G401 (cell line): ENCODE measurements at regions not wholly inside any gene's neighbourhood (a gene's known extent, or its start where the extent isn't known, plus 50 kb on each side); places are given as distances from the start of the nearest gene placed in this dataset.
"Not testable (repeated sequence)": the region's sequence is repeated elsewhere in the genome, so short reads cannot be mapped to it uniquely, and the experiment has no call there.

Source experiments
- DNase-seq: peaks from one replicate; pipeline ENCODE4 v3.0.0-alpha.2; 2015; ENCODE audit warnings: low spot score
- in situ Hi-C: cut with HindIII; loops from 2 replicates; pipeline ENCODE4 v1.10.0; 2016; ENCODE audit warnings: low sequenced_read_pairs, mixed read lengths

DNA sequence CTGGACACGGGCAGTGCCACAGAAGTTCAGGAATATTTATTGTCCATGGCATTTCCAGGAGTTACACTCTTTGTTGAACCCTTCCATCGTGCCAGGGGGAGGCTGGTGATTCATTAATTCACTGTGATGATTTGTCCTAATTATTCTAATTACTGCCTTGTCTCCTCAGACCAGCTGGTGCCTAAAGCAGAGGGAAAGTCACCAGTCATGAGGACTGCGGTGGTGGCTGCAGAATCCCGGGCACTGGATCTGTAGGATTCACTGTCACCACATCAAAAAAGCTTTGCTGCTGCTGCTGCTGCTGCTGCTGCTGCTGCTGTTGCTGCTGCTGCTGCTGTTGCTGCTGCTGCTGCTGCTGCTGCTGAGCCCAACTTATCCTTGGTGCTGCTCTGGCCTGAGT, 908.2 kb downstream of the TSN start:
- in situ Hi-C loops = no loop called here
- DNase-seq = no peak

DNA sequence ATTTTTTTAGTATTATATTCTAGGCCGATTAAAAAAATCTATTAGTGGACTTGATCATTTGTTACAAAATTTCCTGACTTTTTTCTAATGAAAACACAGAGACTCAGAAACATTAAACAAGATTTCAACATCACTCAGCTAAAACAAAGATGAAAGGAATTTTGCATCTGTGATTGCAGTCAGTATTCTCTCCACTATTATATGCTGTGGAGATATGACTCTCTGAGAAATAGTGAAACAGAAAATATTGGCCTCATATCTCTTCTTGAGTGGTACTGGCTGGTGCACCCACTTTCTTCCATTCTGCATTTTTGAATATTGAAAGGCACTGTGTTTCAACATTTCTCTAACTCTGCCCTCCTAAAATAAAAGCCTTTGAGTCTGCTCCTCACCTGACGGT, 914.2 kb downstream of the TSN start:
- in situ Hi-C loops = no loop called here
- DNase-seq = no peak

DNA sequence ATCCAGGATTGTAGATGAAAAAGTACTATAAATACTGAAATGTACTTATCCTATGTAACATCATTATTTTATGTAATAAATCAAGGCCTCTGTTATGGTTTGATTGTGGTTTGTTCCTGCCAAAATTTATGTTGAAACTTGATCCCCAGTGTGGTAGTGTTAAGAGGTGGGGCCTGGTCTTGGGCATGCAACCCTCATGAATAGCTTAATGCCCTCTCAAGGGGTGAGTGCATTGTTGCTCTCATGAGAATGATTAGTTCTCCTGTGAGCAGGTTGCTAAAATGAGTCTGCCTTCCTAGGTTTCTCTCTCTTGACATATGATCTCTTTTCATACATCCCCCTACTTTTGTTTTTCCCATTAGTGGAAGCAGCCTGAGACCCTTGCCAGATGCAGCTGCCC, 915.4 kb downstream of the TSN start:
- in situ Hi-C loops = no loop called here
- no peak for DNase-seq

DNA sequence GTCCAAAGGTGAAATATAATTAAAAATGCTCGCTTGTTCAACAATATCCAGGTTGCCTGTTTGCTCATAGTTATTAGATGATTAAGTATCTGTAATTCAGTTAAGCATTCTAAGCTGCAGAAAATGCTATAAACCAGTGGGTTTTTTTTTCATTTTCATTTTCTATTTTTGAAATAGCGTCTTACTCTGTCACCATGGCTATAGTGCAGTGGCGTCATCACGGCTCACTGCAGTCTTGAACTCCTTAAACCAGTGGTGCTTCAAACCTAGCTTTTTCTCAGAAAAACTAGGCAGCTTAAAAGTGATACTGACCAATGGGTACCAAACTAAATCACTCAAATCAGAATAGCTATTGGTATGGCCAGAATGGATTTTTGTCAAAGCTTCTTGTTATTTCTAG, 925.2 kb downstream of the TSN start:
- in situ Hi-C loops = no loop called here
- no peak for DNase-seq

DNA sequence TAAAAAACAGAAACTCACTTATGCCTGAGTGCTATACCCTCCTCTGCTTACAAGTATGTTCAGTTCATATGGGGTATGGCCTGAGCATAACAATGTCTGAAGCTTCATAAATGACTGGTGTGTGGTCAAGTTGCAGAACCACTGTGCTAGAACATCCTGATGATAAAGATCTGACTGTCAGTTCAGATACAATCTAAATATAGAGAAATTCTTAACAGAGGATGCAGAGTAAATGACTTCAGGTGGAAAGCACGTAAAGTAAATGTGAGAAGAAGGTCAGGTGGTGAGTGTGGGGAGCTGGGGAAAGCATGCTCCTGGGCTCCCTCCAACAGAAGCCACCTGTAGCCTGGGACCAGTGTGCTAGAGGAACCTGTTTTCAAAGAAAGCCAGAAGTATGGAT, 926.2 kb downstream of the TSN start:
- no peak for DNase-seq
- in situ Hi-C loops = no loop called here

DNA sequence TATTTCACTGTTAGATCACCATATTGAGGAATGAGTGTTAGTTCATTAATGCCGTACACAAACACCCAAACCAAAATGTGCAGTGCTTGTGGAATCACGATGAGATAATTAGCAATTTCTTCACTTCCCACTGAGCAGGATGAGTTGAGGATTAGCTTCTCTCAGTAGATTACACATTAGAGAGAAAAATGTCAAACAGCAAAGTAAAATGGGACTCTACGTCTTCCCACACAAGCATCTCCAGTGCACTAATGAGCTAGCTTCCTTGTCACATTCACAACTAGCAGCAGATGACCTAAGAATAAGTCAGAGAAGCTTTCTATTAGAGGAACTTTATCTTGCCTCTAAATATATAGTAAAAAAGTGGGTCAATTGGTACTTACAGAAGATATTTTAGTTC, 926.9 kb downstream of the TSN start:
- DNase-seq = no peak
- in situ Hi-C loops = no loop called here

DNA sequence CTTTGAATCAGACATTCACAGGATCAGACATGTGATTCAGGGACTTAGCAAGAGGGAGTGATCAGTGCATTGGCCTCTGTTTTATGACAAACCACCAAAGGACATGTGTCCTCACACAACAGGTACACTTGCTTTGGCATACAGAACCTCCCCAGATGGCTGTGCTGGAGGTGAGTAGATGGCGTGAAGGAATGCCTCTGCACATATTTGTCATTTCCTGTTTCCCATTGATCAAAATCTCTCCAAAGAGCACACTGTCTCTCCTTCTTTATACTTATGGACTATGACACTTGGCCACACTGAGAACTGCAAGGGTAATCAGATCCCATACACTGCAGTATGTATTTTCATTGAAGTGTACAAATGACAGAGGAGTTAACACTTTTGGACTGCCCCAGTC, 927.6 kb downstream of the TSN start:
- in situ Hi-C loops = no loop called here
- no peak for DNase-seq

DNA sequence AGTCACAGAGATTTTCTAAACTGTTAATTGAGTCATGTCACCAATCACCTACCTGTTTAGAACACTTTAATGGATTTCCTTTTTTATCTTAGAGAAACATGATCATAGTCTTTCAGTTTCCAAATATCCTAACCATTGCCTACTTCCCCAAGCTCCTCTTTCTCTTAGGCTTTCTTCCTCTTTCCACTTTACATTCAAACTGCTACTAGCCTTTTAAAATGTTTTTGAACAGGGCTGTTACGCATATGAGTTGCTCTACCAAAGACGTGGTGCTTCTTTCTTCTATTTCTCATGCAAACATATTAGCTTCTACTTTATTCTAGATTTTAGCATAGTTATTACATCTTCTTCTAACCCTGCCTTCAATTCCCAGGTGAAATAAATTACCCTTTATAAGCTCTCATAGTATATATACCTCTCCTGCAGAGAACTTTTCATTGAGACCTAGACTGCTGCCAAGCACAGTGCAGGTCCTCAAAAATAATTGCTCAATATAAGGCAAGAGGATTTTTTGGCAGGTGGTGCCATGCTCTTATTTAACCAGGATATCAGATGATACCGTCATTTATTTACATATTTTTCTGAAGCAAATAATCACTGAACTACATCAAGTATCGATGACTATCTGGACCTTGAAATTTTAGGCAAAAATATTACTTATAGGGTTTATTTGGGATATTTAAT, 937.1 kb downstream of the TSN start:
- no peak for DNase-seq
- in situ Hi-C loops = no loop called here

DNA sequence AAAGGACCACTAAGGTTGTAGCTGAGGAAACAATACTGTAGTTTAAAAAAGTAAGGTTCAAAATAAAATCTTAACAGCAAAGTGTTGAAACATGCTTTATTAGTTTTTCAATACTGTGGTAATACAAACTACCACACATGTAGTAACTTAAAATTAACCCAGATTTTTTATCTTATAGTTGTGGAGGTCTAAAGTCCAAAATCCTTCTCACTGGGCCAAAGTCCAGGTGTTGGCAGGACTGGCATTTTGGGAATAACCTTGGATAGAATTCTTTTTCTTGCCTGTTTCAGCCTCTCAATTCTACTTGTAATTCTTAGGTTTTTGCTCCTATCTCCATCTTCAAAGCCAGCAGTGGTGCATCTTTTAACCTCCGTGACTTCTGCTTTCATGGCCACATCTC, 942.0 kb downstream of the TSN start:
- in situ Hi-C loops = no loop called here
- no peak for DNase-seq

DNA sequence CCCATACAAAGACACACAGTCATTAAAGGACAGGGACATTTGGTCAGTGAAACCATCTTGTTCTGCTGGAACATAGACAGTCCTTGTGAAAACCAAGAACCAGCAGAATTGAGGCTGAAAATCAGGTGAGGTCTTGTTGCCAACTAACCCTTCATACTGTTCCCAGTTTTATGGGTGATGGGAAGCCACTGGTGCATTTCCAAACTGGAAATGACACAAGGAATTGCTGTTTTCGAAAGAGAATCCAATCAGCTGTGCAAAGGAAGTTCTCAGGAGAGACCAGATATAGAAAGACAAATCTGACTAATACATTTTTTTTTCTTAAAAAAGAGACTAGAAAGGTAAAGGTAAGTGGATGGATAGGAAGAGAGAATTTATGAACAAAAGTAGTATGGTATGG, 948.2 kb downstream of the TSN start:
- no peak for DNase-seq
- in situ Hi-C loops = no loop called here

DNA sequence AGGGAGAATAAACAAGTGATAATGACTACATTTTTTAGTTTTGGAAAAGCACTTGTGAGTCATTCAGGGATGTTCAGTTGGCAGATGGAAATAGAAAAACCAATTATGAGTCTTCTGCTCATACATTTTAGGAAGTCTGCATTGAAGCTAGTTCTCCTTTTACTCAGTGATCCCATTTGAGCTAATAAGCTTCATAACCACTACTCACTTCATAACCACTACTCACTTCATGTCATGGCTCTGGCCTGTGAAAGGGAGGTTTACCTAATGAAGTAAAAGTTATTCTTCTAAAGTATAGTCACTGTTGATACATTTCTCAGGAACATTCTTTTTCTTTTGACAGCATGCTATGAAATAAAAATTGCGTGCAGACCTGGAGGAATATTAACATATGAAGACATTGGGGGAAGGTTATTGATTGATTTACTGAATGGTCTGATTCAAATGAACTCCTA, 948.7 kb downstream of the TSN start:
- DNase-seq = no peak
- in situ Hi-C loops = no loop called here

DNA sequence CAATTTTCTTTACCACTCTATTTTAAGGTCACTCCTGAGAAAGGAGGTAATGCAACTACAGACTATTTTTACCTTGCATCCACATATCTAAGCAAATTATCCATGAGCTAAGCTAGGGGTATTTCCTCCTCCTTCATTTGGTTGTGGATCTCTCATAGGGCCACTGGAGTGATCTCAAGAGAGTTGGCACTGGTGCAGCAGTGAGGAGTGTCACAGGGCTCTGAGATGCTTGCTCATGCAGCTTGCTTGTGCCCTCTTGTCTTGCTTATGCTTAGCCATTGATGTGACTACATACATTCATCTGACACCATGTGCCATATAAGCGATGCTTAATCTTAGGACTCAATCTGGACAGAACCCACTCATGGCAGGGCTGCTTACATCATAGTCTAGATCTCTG, 950.3 kb downstream of the TSN start:
- in situ Hi-C loops = no loop called here
- DNase-seq = no peak

DNA sequence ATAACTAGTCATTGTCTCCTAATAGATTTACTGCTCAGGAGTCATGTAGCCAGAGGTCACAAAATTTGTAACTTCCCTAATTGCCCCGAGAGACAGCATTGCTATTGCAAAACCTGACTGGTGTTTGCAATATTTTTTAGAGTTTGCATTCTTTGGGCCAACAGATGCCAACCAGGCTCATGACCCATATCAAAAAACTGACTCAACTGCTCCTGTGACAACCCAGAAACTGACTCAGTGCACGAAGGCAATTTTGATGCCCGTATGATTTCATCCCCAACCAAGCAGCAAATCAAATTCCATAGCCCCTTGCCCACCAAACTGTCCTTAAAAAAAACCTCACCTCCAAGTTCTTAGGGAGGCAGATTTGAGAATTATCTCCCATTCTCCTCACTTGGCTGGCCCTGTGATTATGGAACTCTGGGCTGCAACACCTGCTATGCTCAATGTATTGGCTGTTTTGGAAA, 951.3 kb downstream of the TSN start:
- in situ Hi-C loops = no loop called here
- no peak for DNase-seq

DNA sequence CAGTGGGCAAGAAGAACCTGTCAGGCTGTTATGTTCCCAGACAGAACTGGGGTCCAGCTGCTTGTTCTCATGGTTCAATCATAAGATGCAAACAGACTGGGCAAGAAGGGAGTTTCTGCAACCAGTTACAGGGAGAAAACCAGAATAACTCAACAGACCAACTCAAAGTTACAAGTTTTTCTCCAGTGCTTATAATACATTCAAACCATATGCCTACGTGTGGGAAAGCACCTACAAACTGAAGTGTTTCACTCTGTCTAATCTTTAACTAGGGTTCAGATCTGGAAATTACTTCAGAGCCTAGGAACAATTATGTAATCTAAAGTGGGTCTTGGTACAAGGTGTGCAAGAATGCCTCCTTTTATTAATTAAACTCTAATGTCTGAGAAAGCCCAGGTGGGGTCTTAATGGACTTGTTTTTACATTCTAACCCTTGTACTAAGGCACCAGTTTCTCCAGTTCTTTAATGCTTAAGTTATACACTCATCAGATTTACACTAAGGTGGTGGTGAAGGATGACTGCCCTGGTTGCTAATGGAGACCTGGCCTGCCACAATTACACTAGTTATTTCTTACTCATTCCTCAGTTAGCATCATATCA, 951.9 kb downstream of the TSN start:
- in situ Hi-C loops = no loop called here
- no peak for DNase-seq

DNA sequence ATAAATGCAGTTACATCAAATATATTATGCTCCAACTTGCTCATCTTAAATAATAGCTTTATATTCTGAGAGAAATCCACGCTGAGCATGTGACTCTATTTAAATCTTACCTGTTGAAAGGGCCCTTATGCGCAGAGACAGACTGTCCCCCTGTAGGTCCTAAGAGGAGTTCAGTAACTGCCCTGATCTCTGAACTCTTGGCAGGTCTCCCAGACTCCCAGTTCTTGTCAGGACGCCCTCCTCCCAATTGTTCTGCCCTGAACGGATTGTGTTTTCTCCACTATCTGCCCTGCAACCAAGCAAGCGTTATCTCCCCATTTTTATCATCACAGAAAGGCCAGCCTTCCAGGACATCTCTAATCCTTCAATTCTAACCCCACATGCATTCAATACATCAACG, 954.6 kb downstream of the TSN start:
- in situ Hi-C loops = no loop called here
- DNase-seq = no peak

DNA sequence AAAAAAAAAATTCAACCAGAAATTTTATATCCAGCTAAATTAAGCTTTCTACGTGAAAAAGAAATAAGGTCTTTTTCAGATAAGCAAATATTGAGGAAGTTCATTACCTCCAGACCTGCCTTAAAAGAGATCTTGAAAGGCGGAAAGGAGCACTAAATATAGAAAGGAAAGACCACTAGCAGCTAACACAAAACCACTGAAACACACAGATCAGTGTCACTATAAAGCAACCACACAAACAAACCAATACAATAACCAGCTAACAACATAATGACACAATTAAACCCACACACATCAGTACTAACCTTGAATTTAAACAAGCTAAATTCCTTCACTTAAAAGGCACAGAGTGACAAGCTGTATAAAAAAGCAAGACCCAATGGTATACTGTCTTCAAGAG, 958.3 kb downstream of the TSN start:
- no peak for DNase-seq
- in situ Hi-C loops = no loop called here

DNA sequence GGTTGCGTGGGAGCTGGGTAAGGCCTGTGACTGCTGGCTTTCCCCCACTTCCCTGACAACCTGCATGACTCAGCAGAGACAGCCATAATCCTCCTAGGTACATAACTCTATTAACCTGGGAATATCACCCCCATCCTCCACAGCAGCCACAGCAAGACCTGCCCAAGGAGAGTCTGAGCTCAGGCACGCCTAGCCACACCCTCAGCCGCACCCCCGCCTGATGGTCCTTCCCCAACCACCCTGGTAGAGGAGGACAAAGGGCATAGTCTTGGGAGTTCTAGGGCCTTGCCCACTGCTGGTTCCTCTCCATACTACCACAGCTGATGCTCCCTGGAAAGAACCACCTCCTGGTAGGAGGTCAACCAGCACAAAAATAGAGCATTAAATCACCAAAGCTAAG, 965.4 kb downstream of the TSN start:
- DNase-seq, in situ Hi-C loops: not testable (repeated sequence)

DNA sequence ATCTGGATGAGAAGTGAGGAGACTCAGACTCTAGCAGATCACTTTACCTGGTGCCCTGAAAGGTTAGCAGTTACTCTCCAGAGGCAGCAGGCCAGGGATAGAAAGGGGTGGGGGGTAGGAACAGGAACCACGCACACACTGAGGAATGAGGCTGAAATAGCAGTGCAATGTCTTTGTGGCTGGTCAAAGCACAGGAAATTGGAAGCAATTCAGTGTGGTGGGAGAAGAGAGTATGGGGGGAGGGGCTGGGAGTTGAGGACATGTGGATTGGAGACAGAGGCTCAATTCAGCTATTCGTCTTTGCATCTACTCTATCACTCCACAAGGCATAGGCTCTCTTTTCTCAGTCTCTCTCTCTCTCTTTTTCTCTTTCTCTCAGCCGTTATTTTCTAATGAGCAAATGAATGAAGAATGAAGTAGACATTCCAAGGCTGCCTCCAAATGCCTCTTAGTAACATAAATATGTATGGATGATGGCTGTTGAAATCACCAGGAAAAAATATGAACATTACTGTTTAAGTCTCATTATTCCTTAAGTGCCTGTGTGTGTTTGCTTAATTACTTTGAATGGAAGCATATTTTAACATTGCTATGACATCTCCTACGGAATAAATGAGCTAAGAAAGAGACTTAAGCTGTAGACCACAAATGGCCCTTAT, 979.4 kb downstream of the TSN start:
- in situ Hi-C loops = no loop called here
- no peak for DNase-seq

DNA sequence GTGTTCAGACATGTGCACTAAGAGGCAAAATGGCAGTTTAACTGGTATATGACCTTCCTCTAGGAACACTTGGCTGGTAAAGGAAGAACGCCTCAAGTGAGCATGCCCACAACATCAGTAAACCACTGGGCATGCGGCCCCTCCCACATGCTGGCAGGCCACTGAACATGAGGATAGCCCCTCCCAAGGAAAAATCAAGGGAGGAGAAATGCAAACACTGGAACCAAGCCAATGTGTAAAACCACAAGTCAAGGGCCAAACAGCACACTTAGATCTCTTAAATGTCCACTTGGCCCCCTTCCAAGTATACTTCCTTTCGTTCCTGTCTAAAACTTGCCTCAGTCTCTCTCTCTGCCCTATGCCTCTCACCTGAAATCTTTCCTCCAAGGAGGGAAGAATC, 980.8 kb downstream of the TSN start:
- in situ Hi-C loops = no loop called here
- no peak for DNase-seq

DNA sequence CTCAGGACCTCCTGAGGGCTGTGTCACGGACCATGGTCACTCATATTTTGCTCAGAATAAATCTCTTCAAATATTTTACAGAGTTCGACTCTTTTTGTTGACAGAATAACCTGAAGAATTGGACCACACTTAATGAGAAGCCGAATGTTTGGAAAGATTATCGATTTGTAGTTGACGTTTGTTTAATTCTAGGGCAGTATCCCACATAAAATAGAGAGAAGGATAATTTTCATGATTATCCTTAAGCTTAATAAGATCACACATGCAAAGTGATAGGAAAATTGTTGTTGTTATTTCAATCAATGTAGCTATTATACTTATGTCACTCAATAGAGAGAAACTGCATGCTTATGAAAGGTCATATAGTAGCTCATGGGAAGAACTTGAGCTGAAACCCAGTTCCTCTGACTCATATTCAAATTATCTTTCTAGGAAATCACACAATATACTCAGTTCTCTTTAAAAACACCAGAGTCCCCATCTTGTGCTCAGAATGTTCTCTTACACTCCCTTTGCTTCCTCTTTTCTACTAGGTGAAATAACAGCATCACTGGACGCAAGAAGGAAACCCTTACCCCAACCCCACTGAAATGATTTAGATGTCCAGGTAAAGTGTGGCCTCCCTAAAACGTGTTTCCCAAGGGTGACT, 982.1 kb downstream of the TSN start:
- in situ Hi-C loops = no loop called here
- no peak for DNase-seq
